Endothelial cell of umbilical vein (primary cell): ENCODE measurements at regions not wholly inside any gene's neighbourhood (a gene's known extent, or its start where the extent isn't known, plus 50 kb on each side); places are given as distances from the start of the nearest gene placed in this dataset.

Experiments
- BruUV-seq: library from RNA; stranded (reverse); fragments of 400-500 nt; replicated peaks from 2 replicates; lab custom pipeline; 2021; lab: Mats Ljungman, UMichigan
- CTCF ChIA-PET: fragments of 300-600, 350-600 bp; sonication (Branson Sonifier 250); formaldehyde crosslinking; loops from one replicate; lab custom pipeline; 2021; ENCODE audit warnings: antibody characterized with exemption, inconsistent platforms; lab: Charles Lee
- POLR2A ChIA-PET: fragments of 300-600, 350-600 bp; sonication (Branson Sonifier 250); formaldehyde crosslinking; loops from one replicate; lab custom pipeline; 2021; ENCODE audit warnings: antibody characterized with exemption, inconsistent platforms; lab: Charles Lee
- DNase-seq: peaks from one replicate; pipeline ENCODE4 v3.0.0-alpha.2; 2011; ENCODE audit warnings: low read depth, low spot score
- FAIRE-seq: peaks from 2 replicates; lab custom pipeline; 2011; peaks lifted over from hg19 to GRCh38; lab: Jason Lieb, UNC
- H2AFZ ChIP-seq: 2 replicates; pipeline ENCODE4 v1.6.0; 2012; ENCODE audit warnings: low read depth, low read length, control low read depth, inconsistent platforms
- H3K27ac ChIP-seq: 2 replicates; pipeline ENCODE4 v1.5.1; 2011; ENCODE audit warnings: low read depth, mild to moderate bottlenecking, control low read depth, low read length, moderate library complexity; ENCODE audit not compliant: insufficient read depth
- H3K27me3 ChIP-seq, 2 experiments: 2 replicates each; pipeline versions ENCODE4 v1.6.0 to v1.6.1; 2011; ENCODE audit warnings: low read length in 2 of 2, mixed read lengths in 1 of 2; ENCODE audit not compliant: control insufficient read depth in 2 of 2, insufficient read depth in 2 of 2
- H3K36me3 ChIP-seq, 2 experiments: 2 replicates in 1 of 2; 3 replicates in 1 of 2; pipeline ENCODE4 v1.5.1; 2011; ENCODE audit warnings: low read length in 2 of 2, mild to moderate bottlenecking in 1 of 2, moderate library complexity in 1 of 2; ENCODE audit not compliant: control insufficient read depth in 2 of 2, insufficient read depth in 2 of 2; ENCODE audit errors: extremely low read depth in 1 of 2
- H3K4me1 ChIP-seq: 3 replicates; pipeline ENCODE4 v1.5.1; 2011; ENCODE audit warnings: mild to moderate bottlenecking, low read length; ENCODE audit not compliant: control insufficient read depth, insufficient read depth; ENCODE audit errors: extremely low read depth
- H3K4me2 ChIP-seq: 2 replicates; pipeline ENCODE4 v1.6.1; 2011; ENCODE audit warnings: low read length, control low read depth, mixed read lengths; ENCODE audit not compliant: insufficient read depth
- H3K4me3 ChIP-seq, 3 experiments: fragments of 200-600 bp in 1 of 3; sonication (generic), shearing (Covaris generic) in 1 of 3; replicated peaks in 1 of 3; 2 replicates each; pipeline ENCODE4 v1.5.1; 2011 to 2016; ENCODE audit warnings: control low read depth in 3 of 3, low read length in 3 of 3, mild to moderate bottlenecking in 2 of 3, inconsistent platforms in 1 of 3, low read depth in 1 of 3, moderate library complexity in 1 of 3; ENCODE audit not compliant: insufficient read depth in 1 of 3
- H3K79me2 ChIP-seq: 2 replicates; pipeline ENCODE4 v1.6.0; 2012; ENCODE audit warnings: low read length, inconsistent platforms; ENCODE audit not compliant: control insufficient read depth, insufficient read depth
- H3K9ac ChIP-seq: replicated peaks from 2 replicates; pipeline ENCODE3; 2011; ENCODE audit warnings: low read length, control low read depth; ENCODE audit not compliant: insufficient read depth; ENCODE audit errors: extremely low read depth
- H3K9me1 ChIP-seq: replicated peaks from 3 replicates; pipeline ENCODE4 v1.6.0; 2011; ENCODE audit warnings: mild to moderate bottlenecking, low read length; ENCODE audit not compliant: control insufficient read depth, insufficient read depth; ENCODE audit errors: extremely low read depth
- H3K9me3 ChIP-seq: replicated peaks from 2 replicates; pipeline ENCODE4 v1.5.1; 2012; ENCODE audit warnings: low read length, inconsistent platforms; ENCODE audit not compliant: control insufficient read depth, insufficient read depth
- H4K20me1 ChIP-seq: replicated peaks from 2 replicates; pipeline ENCODE3; 2011; ENCODE audit warnings: mild to moderate bottlenecking, low read length; ENCODE audit not compliant: control insufficient read depth, insufficient read depth; ENCODE audit errors: extremely low read depth
- FOS ChIP-seq: IDR thresholded peaks from 2 replicates; pipeline ENCODE4 v1.6.1; 2011; ENCODE audit warnings: mild to moderate bottlenecking, low read length, moderate library complexity, borderline replicate concordance; ENCODE audit not compliant: insufficient read depth
- GATA2 ChIP-seq: IDR thresholded peaks from 2 replicates; pipeline ENCODE4 v1.7.0; 2011; ENCODE audit warnings: low read depth, mild to moderate bottlenecking, moderate library complexity, mixed read lengths, low read length; ENCODE audit not compliant: insufficient read length, insufficient read depth
- JUN ChIP-seq: IDR thresholded peaks from 2 replicates; pipeline ENCODE4 v1.6.1; 2011; ENCODE audit warnings: borderline replicate concordance, low read depth; ENCODE audit not compliant: insufficient read length, insufficient read depth
- MAX ChIP-seq: IDR thresholded peaks from 2 replicates; pipeline ENCODE4 v1.6.1; 2011; ENCODE audit not compliant: insufficient read depth, insufficient read length
- MYC ChIP-seq: IDR thresholded peaks from one replicate; pipeline ENCODE4 v1.6.1; 2011; ENCODE audit warnings: mild to moderate bottlenecking, low read depth, low read length
- POLR2A ChIP-seq: IDR thresholded peaks from 2 replicates; pipeline ENCODE4 v1.6.1; 2012; ENCODE audit warnings: low read depth, mild to moderate bottlenecking, control low read depth, low read length
- POLR2AphosphoS5 ChIP-seq: IDR thresholded peaks from 2 replicates; pipeline ENCODE4 v1.6.1; 2012; ENCODE audit warnings: low read depth, mild to moderate bottlenecking, control low read depth, low read length, moderate library complexity; ENCODE audit not compliant: insufficient read depth
- dilution Hi-C: fragments of 300-500 bp; cut with MboI; formaldehyde crosslinking; loops from one replicate; pipeline ENCODE4 v1.15.0; 2019; ENCODE audit warnings: low sequenced_read_pairs; ENCODE audit not compliant: extremely low pct_ligation_motif_present
- intact Hi-C: fragments of 100-400 bp; cut with micrococcal nuclease; formaldehyde crosslinking; loops from one replicate; pipeline ENCODE4 v1.10.0; 2022
- TF ChIP-seq, protein P1 (sequence below), 2 donors: IDR thresholded peaks; 1 replicate in 1 of 2; 2 replicates in 1 of 2; pipeline ENCODE4 v1.5.1; 2011; ENCODE audit warnings: low read length in 2 of 2, mild to moderate bottlenecking in 2 of 2, moderate library complexity in 2 of 2, control low read depth in 1 of 2, inconsistent platforms in 1 of 2, low read depth in 1 of 2; ENCODE audit not compliant: insufficient read depth in 1 of 2; ENCODE audit errors: extremely low read depth in 1 of 2

- CTCF ChIA-PET, result no interaction called here
- TF ChIP-seq, protein P1, sequence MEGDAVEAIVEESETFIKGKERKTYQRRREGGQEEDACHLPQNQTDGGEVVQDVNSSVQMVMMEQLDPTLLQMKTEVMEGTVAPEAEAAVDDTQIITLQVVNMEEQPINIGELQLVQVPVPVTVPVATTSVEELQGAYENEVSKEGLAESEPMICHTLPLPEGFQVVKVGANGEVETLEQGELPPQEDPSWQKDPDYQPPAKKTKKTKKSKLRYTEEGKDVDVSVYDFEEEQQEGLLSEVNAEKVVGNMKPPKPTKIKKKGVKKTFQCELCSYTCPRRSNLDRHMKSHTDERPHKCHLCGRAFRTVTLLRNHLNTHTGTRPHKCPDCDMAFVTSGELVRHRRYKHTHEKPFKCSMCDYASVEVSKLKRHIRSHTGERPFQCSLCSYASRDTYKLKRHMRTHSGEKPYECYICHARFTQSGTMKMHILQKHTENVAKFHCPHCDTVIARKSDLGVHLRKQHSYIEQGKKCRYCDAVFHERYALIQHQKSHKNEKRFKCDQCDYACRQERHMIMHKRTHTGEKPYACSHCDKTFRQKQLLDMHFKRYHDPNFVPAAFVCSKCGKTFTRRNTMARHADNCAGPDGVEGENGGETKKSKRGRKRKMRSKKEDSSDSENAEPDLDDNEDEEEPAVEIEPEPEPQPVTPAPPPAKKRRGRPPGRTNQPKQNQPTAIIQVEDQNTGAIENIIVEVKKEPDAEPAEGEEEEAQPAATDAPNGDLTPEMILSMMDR (IDR thresholded peaks at IDR 0.05; ENCODE audit: extremely low read depth in 1 of 2, insufficient read depth in 1 of 2, low read depth in 1 of 2, low read length in 2 of 2), result no peak
- no peak for TF ChIP-seq JUN
- no peak for TF ChIP-seq MYC
- TF ChIP-seq FOS, result no peak
- TF ChIP-seq POLR2AphosphoS5, result no peak
- no peak for TF ChIP-seq MAX
- TF ChIP-seq POLR2A, result no peak
- TF ChIP-seq GATA2, result no peak
- Histone ChIP-seq H3K4me2 (no peak overlapping the region), H3K4me3 (no peak overlapping the region), H2AFZ (no peak overlapping the region), H3K36me3 (no peaks in the 10 kb centered on the region), H3K27ac (no peak overlapping the region), H3K27me3 (no peaks in the 10 kb centered on the region), H3K79me2 (no peaks in the 10 kb centered on the region), H3K4me1 (no peaks in the 10 kb centered on the region), H4K20me1 (no peaks in the 10 kb centered on the region), H3K9ac (no peak overlapping the region), H3K9me1 (no peaks in the 10 kb centered on the region), H3K9me3 (no peaks in the 10 kb centered on the region)
- no TSS peak for BruUV-seq
- FAIRE-seq (no peak), DNase-seq (no peak)
- POLR2A ChIA-PET, result no interaction called here
- intact Hi-C loops (no loop called here), dilution Hi-C loops (no loop called here)
Observed at GRCh38 chrX:9249051-9249846, 215.3 kb upstream of the FAM9B start.
